Fibroblast of upper back skin (primary cell): ENCODE measurements at regions not wholly inside any gene's neighbourhood (a gene's known extent, or its start where the extent isn't known, plus 50 kb on each side); places are given as distances from the start of the nearest gene placed in this dataset.
A peak's percentile ranks its signal among the peaks of the same experiment; 100 is the strongest.

ENCODE experiments used
- DNase-seq: peaks from one replicate; pipeline ENCODE4 v3.0.0-alpha.2; 2013

- peak; percentile 16 for DNase-seq
Measured at GRCh38 chr18:21997207-21998143, 171.9 kb upstream of the GATA6 start.

GRCh38 chr18:21998486-21998885 lies 170.9 kb upstream of the GATA6 start:
- DNase-seq: no peak

GRCh38 chr18:22001912-22002487 lies 167.4 kb upstream of the GATA6 start:
- DNase-seq: no peak

GRCh38 chr18:22005191-22005841 lies 164.1 kb upstream of the GATA6 start:
- DNase-seq: peak; percentile 2

GRCh38 chr18:22006458-22006857 lies 162.9 kb upstream of the GATA6 start:
- no peak for DNase-seq

- no peak for DNase-seq
Measured at GRCh38 chr18:22009242-22009641, 160.1 kb upstream of the GATA6 start.

- no peak for DNase-seq
Measured at GRCh38 chr18:22013993-22014392, 155.4 kb upstream of the GATA6 start.

- peak; percentile 4 for DNase-seq
Measured at GRCh38 chr18:22015156-22015555, 154.2 kb upstream of the GATA6 start.

GRCh38 chr18:22018366-22018765 lies 151.0 kb upstream of the GATA6 start:
- DNase-seq: no peak

- no peak for DNase-seq
Measured at GRCh38 chr18:22019193-22019592, 150.2 kb upstream of the GATA6 start.

- no peak for DNase-seq
Measured at GRCh38 chr18:22020127-22020866, 149.1 kb upstream of the GATA6 start.

- DNase-seq: no peak
Measured at GRCh38 chr18:22020867-22021370, 148.5 kb upstream of the GATA6 start.

GRCh38 chr18:22021701-22022100 lies 147.7 kb upstream of the GATA6 start:
- no peak for DNase-seq

GRCh38 chr18:22024924-22025323 lies 144.5 kb upstream of the GATA6 start:
- no peak for DNase-seq

- no peak for DNase-seq
Measured at GRCh38 chr18:22026362-22026761, 143.0 kb upstream of the GATA6 start.

GRCh38 chr18:22026889-22027288 lies 142.5 kb upstream of the GATA6 start:
- DNase-seq: no peak

GRCh38 chr18:22031611-22032010 lies 137.8 kb upstream of the GATA6 start:
- DNase-seq: no peak

- DNase-seq: peak; percentile 98
Measured at GRCh38 chr18:22032392-22032961, 136.9 kb upstream of the GATA6 start.

GRCh38 chr18:22033085-22033484 lies 136.3 kb upstream of the GATA6 start:
- DNase-seq: peak; percentile 22

GRCh38 chr18:22034276-22034675 lies 135.1 kb upstream of the GATA6 start:
- peak; percentile 36 for DNase-seq

GRCh38 chr18:22040533-22040932 lies 128.9 kb upstream of the GATA6 start:
- DNase-seq: no peak

- DNase-seq: no peak
Measured at GRCh38 chr18:22043837-22044236, 125.6 kb upstream of the GATA6 start.
